Progenitor cell of endocrine pancreas (in vitro differentiated cells): ENCODE measurements at regions not wholly inside any gene's neighbourhood (a gene's known extent, or its start where the extent isn't known, plus 50 kb on each side); places are given as distances from the start of the nearest gene placed in this dataset.

Experiments used
- DNase-seq: peaks from one replicate; pipeline ENCODE4 v3.0.0; 2021; ENCODE audit warnings: low spot score; ENCODE audit not compliant: unreplicated experiment
- H3K27ac Mint-ChIP-seq: 2 replicates; pipeline ENCODE4 v1.8.0; 2021; ENCODE audit warnings: mild to moderate bottlenecking, moderate library complexity, mixed read lengths
- H3K27me3 Mint-ChIP-seq: 2 replicates; pipeline ENCODE4 v1.8.0; 2021; ENCODE audit warnings: mixed read lengths
- H3K36me3 Mint-ChIP-seq: 2 replicates; pipeline ENCODE4 v1.8.0; 2022; ENCODE audit warnings: mixed read lengths; ENCODE audit not compliant: insufficient read depth
- H3K4me1 Mint-ChIP-seq: 2 replicates; pipeline ENCODE4 v1.8.0; 2021; ENCODE audit warnings: low read depth, mixed read lengths
- H3K4me3 Mint-ChIP-seq: 2 replicates; pipeline ENCODE4 v1.8.0; 2021; ENCODE audit warnings: low read depth, mild to moderate bottlenecking, moderate library complexity, mixed read lengths
- H3K9me3 Mint-ChIP-seq: 2 replicates; pipeline ENCODE4 v1.8.0; 2021; ENCODE audit warnings: low read depth, mixed read lengths
- CTCF ChIP-seq: fragments of 200-600 bp; sonication (generic); IDR thresholded peaks from one replicate; pipeline ENCODE4 v1.5.0; 2021; ENCODE audit warnings: antibody characterized with exemption, mild to moderate bottlenecking; ENCODE audit not compliant: unreplicated experiment

- no peak for DNase-seq
- no peak overlapping the region for H3K27ac Mint-ChIP-seq
- H3K27me3 Mint-ChIP-seq, result peaks cover 3% of the 10 kb centered on the region
- no peak overlapping the region for H3K4me3 Mint-ChIP-seq
- no peaks in the 10 kb centered on the region for H3K36me3 Mint-ChIP-seq
- H3K9me3 Mint-ChIP-seq, result no peaks in the 10 kb centered on the region
- TF ChIP-seq CTCF, result no peak
- no peaks in the 10 kb centered on the region for H3K4me1 Mint-ChIP-seq
Observed at GRCh38 chr2:123566291-123566946, 458.7 kb upstream of the CNTNAP5 start.

- Mint-ChIP-seq H3K27ac (no peak overlapping the region), H3K9me3 (no peaks in the 10 kb centered on the region), H3K36me3 (no peaks in the 10 kb centered on the region), H3K27me3 (no peaks in the 10 kb centered on the region), H3K4me1 (no peaks in the 10 kb centered on the region), H3K4me3 (no peak overlapping the region)
- no peak for TF ChIP-seq CTCF
- DNase-seq, result no peak
Observed at GRCh38 chr2:123578016-123578415, 447.1 kb upstream of the CNTNAP5 start.

- no peak overlapping the region for H3K27ac Mint-ChIP-seq
- no peak for DNase-seq
Observed at GRCh38 chr2:123596621-123597020, 428.5 kb upstream of the CNTNAP5 start.

GRCh38 chr2:123597988-123598387 is 427.1 kb upstream of the CNTNAP5 start:
- H3K27ac Mint-ChIP-seq, result no peak overlapping the region
- no peak for DNase-seq
- H3K4me1 Mint-ChIP-seq, result no peaks in the 10 kb centered on the region
- no peaks in the 10 kb centered on the region for H3K9me3 Mint-ChIP-seq
- H3K4me3 Mint-ChIP-seq, result no peak overlapping the region
- H3K36me3 Mint-ChIP-seq, result no peaks in the 10 kb centered on the region
- no peak for TF ChIP-seq CTCF
- no peaks in the 10 kb centered on the region for H3K27me3 Mint-ChIP-seq

More at GRCh38 chr2:123596621-123597020, 428.5 kb upstream of the CNTNAP5 start:
- H3K36me3 Mint-ChIP-seq, result no peaks in the 10 kb centered on the region
- no peak overlapping the region for H3K4me3 Mint-ChIP-seq
- H3K27me3 Mint-ChIP-seq, result no peaks in the 10 kb centered on the region
- H3K9me3 Mint-ChIP-seq, result peaks cover 6% of the 10 kb centered on the region
- TF ChIP-seq CTCF, result no peak
- H3K4me1 Mint-ChIP-seq, result no peaks in the 10 kb centered on the region

GRCh38 chr2:123606631-123607030 is 418.5 kb upstream of the CNTNAP5 start:
- Mint-ChIP-seq H3K27ac (no peak overlapping the region), H3K4me3 (no peak overlapping the region), H3K9me3 (peaks cover 3% of the 10 kb centered on the region), H3K36me3 (no peaks in the 10 kb centered on the region), H3K27me3 (no peaks in the 10 kb centered on the region), H3K4me1 (no peaks in the 10 kb centered on the region)
- DNase-seq, result no peak
- TF ChIP-seq CTCF, result no peak
